HG03095 (cell line): ENCODE measurements at regions not wholly inside any gene's neighbourhood (a gene's known extent, or its start where the extent isn't known, plus 50 kb on each side); places are given as distances from the start of the nearest gene placed in this dataset.
"Not testable (repeated sequence)": the region's sequence is repeated elsewhere in the genome, so short reads cannot be mapped to it uniquely, and the experiment has no call there.

ENCODE experiments used
- ATAC-seq: cut with Tn5 transposase; IDR thresholded peaks from one replicate; pipeline ENCODE4 v1.9.1; 2021; ENCODE audit warnings: moderate library complexity; ENCODE audit not compliant: unreplicated experiment

- ATAC-seq = no peak
Measured at GRCh38 chr15:79602180-79602579, 170.0 kb downstream of the MINAR1 start.

GRCh38 chr15:79602731-79603130, 170.6 kb downstream of the MINAR1 start:
- ATAC-seq = no peak

GRCh38 chr15:79606831-79607355, 174.8 kb downstream of the MINAR1 start:
- ATAC-seq = no peak

- ATAC-seq = no peak
Measured at GRCh38 chr15:79608066-79608864, 176.1 kb downstream of the MINAR1 start.

- ATAC-seq = no peak
Measured at GRCh38 chr15:79609506-79609905, 177.4 kb downstream of the MINAR1 start.

GRCh38 chr15:79610021-79610420, 177.9 kb downstream of the MINAR1 start:
- ATAC-seq = no peak

- no peak for ATAC-seq
Measured at GRCh38 chr15:79615754-79616153, 183.6 kb downstream of the MINAR1 start.

- no peak for ATAC-seq
Measured at GRCh38 chr15:79617071-79617470, 184.9 kb downstream of the MINAR1 start.

- ATAC-seq = no peak
Measured at GRCh38 chr15:79620112-79620857, 188.1 kb downstream of the MINAR1 start.

- ATAC-seq = not testable (repeated sequence)
Measured at GRCh38 chr15:79621805-79622204, 189.7 kb downstream of the MINAR1 start.

GRCh38 chr15:79623488-79623887, 191.4 kb downstream of the MINAR1 start:
- no peak for ATAC-seq

GRCh38 chr15:79629687-79630086, 197.6 kb downstream of the MINAR1 start:
- ATAC-seq = no peak

- ATAC-seq = no peak
Measured at GRCh38 chr15:79632457-79632856, 200.3 kb downstream of the MINAR1 start.

GRCh38 chr15:79635149-79635771, 203.1 kb downstream of the MINAR1 start:
- no peak for ATAC-seq

GRCh38 chr15:79635897-79636561, 203.9 kb downstream of the MINAR1 start:
- no peak for ATAC-seq

GRCh38 chr15:79640206-79640605, 208.1 kb downstream of the MINAR1 start:
- ATAC-seq = no peak

- no peak for ATAC-seq
Measured at GRCh38 chr15:79641841-79642240, 209.7 kb downstream of the MINAR1 start.

- ATAC-seq = no peak
Measured at GRCh38 chr15:79643393-79643792, 211.3 kb downstream of the MINAR1 start.

GRCh38 chr15:79644091-79644490, 212.0 kb downstream of the MINAR1 start:
- ATAC-seq = no peak

GRCh38 chr15:79652972-79653371, 220.8 kb downstream of the MINAR1 start:
- ATAC-seq = not testable (repeated sequence)

GRCh38 chr15:79653533-79653932, 221.4 kb downstream of the MINAR1 start:
- no peak for ATAC-seq
